WI38 (cell line): ENCODE measurements at regions not wholly inside any gene's neighbourhood (a gene's known extent, or its start where the extent isn't known, plus 50 kb on each side); places are given as distances from the start of the nearest gene placed in this dataset.
"Not testable (repeated sequence)": the region's sequence is repeated elsewhere in the genome, so short reads cannot be mapped to it uniquely, and the experiment has no call there.

Experiments used
- H3K4me3 ChIP-seq: 2 replicates; pipeline ENCODE4 v1.5.1; 2011; ENCODE audit warnings: low read depth, mild to moderate bottlenecking, control low read depth, low read length
- TF ChIP-seq, protein P1 (sequence below): IDR thresholded peaks from 2 replicates; pipeline ENCODE4 v1.5.1; 2012; ENCODE audit warnings: low read depth, mild to moderate bottlenecking, control low read depth, low read length

DNA sequence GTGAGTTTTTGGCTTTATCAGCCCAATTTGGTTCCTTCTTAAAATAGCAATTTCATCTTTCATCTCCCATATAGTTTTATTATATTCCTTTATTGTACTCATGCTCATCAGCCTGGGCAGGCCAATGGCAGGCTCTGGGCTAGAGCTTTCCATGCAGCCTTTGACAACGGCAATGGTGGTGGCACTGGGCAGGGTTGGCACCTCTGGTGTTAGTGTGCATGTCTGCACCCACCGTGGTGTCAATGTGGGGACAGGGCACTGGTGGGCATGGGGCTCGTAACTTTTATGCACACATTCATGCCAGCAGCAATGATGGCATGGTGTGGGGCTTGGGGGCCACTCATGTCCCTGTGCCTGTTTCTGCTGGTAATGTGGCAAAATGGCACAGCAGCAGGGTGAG, 1305.4 kb downstream of the DSC3 start:
- TF ChIP-seq, protein P1, sequence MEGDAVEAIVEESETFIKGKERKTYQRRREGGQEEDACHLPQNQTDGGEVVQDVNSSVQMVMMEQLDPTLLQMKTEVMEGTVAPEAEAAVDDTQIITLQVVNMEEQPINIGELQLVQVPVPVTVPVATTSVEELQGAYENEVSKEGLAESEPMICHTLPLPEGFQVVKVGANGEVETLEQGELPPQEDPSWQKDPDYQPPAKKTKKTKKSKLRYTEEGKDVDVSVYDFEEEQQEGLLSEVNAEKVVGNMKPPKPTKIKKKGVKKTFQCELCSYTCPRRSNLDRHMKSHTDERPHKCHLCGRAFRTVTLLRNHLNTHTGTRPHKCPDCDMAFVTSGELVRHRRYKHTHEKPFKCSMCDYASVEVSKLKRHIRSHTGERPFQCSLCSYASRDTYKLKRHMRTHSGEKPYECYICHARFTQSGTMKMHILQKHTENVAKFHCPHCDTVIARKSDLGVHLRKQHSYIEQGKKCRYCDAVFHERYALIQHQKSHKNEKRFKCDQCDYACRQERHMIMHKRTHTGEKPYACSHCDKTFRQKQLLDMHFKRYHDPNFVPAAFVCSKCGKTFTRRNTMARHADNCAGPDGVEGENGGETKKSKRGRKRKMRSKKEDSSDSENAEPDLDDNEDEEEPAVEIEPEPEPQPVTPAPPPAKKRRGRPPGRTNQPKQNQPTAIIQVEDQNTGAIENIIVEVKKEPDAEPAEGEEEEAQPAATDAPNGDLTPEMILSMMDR: no peak
- no peak overlapping the region for H3K4me3 ChIP-seq

DNA sequence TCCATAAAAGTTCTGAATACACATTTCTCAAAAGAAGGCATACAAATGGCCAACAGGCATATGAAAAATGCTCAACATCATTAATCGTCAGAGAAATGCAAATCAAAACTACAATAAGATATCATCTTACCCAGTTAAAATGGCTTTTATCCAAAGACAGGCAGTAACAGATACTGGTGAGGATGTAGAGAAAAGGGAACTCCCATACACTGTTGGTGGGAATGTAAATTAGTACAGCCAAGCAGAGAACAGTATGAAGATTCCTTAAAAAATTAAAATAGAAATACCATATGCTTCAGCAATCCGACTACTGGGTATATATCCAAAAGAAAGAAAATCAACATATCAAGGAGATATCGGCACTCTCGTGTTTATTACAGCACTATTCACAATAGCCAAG, 1312.5 kb downstream of the DSC3 start:
- no peak overlapping the region for H3K4me3 ChIP-seq
- TF ChIP-seq, protein P1: no peak

DNA sequence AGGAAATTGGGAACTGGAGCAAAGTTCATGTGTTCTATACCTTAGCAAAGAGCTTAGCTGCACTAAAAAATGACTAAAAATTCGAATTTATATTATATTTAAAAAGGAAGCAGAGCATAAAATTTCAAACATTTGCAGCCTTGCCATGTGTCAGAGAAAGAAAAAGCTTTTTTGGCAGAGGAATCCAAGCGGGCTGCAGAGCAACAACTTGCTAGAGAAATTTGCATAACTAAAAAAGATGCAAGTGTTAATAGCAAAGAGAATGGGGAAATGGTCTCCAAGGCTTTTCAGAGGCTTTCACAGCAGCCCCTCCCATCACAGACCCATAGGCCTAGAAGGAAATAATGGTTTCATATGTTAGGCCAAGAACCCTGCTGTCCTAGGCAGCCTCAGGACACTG, 1315.9 kb downstream of the DSC3 start:
- TF ChIP-seq, protein P1: no peak
- no peak overlapping the region for H3K4me3 ChIP-seq

DNA sequence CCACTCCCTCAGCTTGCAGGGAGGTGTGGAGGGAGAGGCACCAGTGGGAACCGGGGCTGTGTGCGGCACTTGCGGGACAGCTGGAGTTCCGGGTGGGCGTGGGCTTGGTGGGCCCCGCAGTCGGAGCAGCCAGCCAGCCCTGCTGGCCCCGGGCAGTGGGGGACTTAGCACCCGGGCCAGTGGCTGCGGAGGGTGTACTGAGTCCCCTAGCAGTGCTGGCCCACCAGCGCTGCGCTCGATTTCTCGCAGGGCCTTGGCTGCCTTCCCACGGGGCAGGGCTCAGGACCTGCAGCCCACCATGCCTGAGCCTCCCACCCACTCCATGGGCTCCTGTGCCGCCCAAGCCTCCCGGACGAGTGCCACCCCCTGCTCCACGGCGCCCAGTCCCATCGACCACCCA, 1319.1 kb downstream of the DSC3 start:
- H3K4me3 ChIP-seq: not testable (repeated sequence)

DNA sequence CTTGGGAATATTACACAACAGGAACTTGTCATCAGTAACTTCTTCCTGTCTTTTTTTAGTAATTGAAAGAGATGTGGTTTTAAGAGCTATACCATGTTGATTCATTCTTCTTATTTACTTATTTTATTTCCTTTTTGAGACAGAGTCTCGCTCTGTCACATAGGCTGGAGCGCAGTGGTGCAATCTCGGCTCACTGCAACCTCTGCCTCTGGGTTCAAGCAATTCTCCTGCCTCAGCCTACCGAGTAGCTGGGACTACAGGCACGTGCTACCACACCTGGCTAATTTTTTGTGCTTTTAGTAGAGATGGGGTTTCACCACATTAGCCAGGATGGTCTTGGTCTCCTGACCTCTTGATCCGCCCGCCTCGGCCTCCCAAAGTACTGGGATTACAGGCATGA, 1326.6 kb downstream of the DSC3 start:
- not testable (repeated sequence) for H3K4me3 ChIP-seq

DNA sequence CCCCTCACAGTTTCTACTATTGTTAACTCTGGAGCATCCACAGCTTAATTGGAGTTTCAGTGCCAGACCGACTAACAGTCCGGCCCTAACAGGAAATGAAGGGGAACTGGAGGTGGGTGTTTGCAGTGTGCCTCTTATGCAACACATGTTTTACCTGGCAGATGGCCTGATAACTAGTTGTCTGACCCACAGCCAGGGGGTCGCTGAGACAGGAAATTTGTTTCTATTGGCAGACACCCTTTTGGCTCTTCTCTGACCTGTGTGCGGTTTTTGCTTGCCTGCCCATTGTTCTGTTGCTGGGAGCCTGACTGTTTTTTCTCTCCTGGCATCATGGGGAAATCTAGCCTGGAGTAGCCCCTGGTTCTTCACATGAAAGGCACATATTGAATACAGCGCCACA, 1329.8 kb downstream of the DSC3 start:
- no peak overlapping the region for H3K4me3 ChIP-seq
- TF ChIP-seq, protein P1: no peak

DNA sequence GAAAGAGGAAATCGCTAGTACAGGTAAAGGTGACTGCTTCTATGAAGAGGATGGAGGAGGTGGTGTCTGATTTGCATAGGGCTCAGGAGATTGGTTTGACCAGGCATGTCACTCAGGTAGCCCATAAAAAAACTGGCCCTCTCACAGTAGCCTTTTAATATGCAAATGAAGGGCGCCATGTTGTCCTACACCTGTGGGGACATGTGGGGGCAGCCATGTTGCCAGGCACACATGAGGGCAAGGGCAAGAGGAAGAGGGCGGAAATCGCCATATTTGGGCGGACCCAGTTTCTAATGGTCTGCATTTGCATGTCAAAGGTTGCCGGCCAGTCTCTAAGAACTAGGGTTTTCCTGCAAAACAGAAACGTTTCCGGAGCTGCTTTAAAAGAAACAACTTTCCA, 1330.6 kb downstream of the DSC3 start:
- TF ChIP-seq, protein P1: no peak
- no peak overlapping the region for H3K4me3 ChIP-seq

DNA sequence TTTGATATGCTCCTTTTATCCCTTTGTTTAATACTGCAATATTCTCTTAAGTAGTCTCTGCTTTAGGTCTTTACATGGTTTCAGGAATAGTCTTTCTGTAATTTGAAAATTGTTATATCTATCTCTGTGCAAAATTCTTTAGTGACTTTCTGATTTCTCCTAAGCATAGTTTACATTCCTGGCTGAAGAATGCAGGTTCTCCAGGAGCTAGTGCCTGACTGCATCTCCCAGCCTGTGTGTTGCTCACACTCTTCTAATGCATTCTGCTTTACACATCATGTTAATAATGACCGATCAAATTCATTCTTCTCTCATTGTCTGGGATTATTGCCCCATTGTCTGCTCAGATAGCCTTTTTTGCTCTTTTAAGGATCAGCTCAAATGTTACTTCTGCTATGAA, 1349.2 kb downstream of the DSC3 start:
- TF ChIP-seq, protein P1: no peak
- H3K4me3 ChIP-seq: no peak overlapping the region

DNA sequence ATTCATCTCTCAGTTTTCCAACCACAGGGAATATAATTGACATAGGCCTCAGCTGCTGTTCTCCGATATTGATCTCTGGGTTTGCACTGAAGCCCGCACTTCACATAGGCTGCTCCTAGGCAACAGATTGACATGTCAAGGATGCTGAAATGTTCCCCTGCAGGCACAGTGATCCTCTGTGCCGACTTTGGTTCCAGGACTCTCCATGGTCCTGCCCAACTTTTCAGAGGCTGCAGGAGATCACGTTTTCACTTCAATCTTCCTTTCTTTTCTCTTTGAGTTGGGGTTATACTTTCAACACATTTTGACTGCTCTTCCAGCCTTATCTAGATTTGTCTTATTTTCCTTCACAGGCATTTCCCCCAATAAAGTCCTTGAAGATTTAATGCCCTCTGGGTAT, 1361.0 kb downstream of the DSC3 start:
- TF ChIP-seq, protein P1: no peak
- no peak overlapping the region for H3K4me3 ChIP-seq
